Vagina (tissue), 2 donors: ENCODE measurements at regions not wholly inside any gene's neighbourhood (a gene's known extent, or its start where the extent isn't known, plus 50 kb on each side); places are given as distances from the start of the nearest gene placed in this dataset.

ENCODE experiments used
- POLR2A ChIP-seq, 2 donors: fragments of 450-650 bp; IDR thresholded peaks; one replicate each; pipeline ENCODE4 v1.6.1; 2017; ENCODE audit warnings: antibody characterized with exemption in 2 of 2, mild to moderate bottlenecking in 2 of 2, moderate library complexity in 2 of 2
- POLR2AphosphoS5 ChIP-seq, 2 donors: sonication (generic); formaldehyde crosslinking; IDR thresholded peaks; one replicate each; pipeline ENCODE4 v1.9.0; 2017; ENCODE audit warnings: antibody characterized with exemption in 2 of 2, mild to moderate bottlenecking in 2 of 2, low read depth in 1 of 2; ENCODE audit not compliant: insufficient read depth in 1 of 2
- TF ChIP-seq, protein P1 (sequence below), 3 experiments: fragments of 450-650 bp in 2 of 3; fragments of 200-600 bp in 1 of 3; sonication (generic) in 1 of 3; IDR thresholded peaks; one replicate each; pipeline ENCODE4 v1.5.1; 2017 to 2019; ENCODE audit warnings: antibody characterized with exemption in 3 of 3, mild to moderate bottlenecking in 2 of 3, moderate library complexity in 2 of 3

DNA sequence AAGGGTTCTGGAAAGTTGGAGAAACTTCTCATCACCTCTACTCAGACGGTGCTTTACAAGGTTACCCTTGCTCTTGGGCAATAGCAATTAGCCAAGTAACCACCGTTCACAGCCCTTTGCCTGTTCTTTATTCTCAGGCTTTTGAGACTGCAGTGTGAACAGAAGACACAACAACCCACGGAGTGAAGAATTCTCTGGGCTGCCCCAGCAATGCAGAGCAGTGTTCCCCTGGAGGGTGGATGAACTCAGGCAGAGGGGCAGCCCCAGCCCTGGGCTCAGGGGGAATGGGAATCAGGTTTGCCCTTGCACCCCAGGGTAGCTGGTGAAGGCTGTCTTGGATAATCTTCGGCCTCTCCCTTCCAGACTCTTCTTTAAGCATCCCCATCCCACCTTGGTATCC lies 69.1 kb downstream of the MCFD2 start:
- TF ChIP-seq POLR2A (IDR thresholded peaks at IDR 0.05): no peak
- TF ChIP-seq, protein P1, sequence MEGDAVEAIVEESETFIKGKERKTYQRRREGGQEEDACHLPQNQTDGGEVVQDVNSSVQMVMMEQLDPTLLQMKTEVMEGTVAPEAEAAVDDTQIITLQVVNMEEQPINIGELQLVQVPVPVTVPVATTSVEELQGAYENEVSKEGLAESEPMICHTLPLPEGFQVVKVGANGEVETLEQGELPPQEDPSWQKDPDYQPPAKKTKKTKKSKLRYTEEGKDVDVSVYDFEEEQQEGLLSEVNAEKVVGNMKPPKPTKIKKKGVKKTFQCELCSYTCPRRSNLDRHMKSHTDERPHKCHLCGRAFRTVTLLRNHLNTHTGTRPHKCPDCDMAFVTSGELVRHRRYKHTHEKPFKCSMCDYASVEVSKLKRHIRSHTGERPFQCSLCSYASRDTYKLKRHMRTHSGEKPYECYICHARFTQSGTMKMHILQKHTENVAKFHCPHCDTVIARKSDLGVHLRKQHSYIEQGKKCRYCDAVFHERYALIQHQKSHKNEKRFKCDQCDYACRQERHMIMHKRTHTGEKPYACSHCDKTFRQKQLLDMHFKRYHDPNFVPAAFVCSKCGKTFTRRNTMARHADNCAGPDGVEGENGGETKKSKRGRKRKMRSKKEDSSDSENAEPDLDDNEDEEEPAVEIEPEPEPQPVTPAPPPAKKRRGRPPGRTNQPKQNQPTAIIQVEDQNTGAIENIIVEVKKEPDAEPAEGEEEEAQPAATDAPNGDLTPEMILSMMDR (IDR thresholded peaks at IDR 0.05): no peak
- no peak for TF ChIP-seq POLR2AphosphoS5 (IDR thresholded peaks at IDR 0.05; ENCODE audit: insufficient read depth in 1 of 2, low read depth in 1 of 2)
